ENCODE measurements at regions not wholly inside any gene's neighbourhood (a gene's known extent, or its start where the extent isn't known, plus 50 kb on each side); places are given as distances from the start of the nearest gene placed in this dataset.

DNA sequence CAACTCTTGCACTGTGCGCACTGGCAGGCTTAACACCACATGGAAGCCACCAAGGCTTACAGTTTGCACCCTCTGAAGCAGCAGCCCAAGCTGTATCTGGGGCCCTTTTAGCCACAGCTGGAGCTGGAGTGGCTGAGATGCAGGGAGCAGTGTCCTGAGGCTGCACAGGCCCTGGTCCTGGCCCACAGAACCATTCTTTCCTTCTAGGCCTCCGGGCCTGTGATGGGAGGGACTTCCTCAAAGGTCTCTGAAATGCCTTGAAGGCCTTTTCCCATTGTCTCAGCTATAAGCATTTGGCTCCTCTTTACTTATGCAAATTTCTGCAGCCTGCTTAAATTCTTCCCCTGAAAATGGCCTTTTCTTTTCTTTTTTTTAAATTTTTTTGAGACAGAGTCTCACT is 104.4 kb upstream of the CPLX2 start:
- CTCF ChIA-PET (ENCODE audit: partially characterized antibody), result no interaction called here
- no peak for FAIRE-seq
- TF ChIP-seq, protein P1, sequence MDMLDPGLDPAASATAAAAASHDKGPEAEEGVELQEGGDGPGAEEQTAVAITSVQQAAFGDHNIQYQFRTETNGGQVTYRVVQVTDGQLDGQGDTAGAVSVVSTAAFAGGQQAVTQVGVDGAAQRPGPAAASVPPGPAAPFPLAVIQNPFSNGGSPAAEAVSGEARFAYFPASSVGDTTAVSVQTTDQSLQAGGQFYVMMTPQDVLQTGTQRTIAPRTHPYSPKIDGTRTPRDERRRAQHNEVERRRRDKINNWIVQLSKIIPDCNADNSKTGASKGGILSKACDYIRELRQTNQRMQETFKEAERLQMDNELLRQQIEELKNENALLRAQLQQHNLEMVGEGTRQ (IDR thresholded peaks at IDR 0.05; ENCODE audit: low read length), result no peak
- no peak for TF ChIP-seq EZH2 (IDR thresholded peaks at IDR 0.05; ENCODE audit: low read depth, low read length, severe bottlenecking)
- no peak for TF ChIP-seq RBBP5 (IDR thresholded peaks at IDR 0.05; ENCODE audit: borderline replicate concordance, low read depth, low read length)
- no peak for TF ChIP-seq BRCA1 (IDR thresholded peaks at IDR 0.05; ENCODE audit: low read depth, low read length)
- no peak for TF ChIP-seq GTF2F1 (IDR thresholded peaks at IDR 0.05; ENCODE audit: borderline replicate concordance, low read depth, low read length)
- no peak for TF ChIP-seq SP2 (IDR thresholded peaks at IDR 0.05; ENCODE audit: low read length)

More for the DNA sequence above, 104.4 kb upstream of the CPLX2 start:
- Histone ChIP-seq H3K9ac (replicated peaks in 1 of 4; ENCODE audit: extremely low read depth in 1 of 4, low read depth in 3 of 4, low read length in 3 of 4) (no peak overlapping the region), H3K79me2 (ENCODE audit: control insufficient read depth in 1 of 2, insufficient read depth in 2 of 2, low read length in 2 of 2) (no peaks in the 10 kb centered on the region), H2BK120ac (replicated peaks; ENCODE audit: low read depth, low read length) (no peak overlapping the region), H3K4me2 (ENCODE audit: insufficient read depth in 1 of 2, low read depth in 2 of 2, low read length in 2 of 2) (no peak overlapping the region), H3K14ac (ENCODE audit: insufficient read length) (no peak overlapping the region), H3K23me2 (ENCODE audit: low read depth, low read length) (no peaks in the 10 kb centered on the region), H3K79me1 (ENCODE audit: low read depth, low read length) (no peaks in the 10 kb centered on the region), H3K23ac (ENCODE audit: insufficient read length) (no peak overlapping the region), H2BK15ac (ENCODE audit: low read length) (no peak overlapping the region), H3K27me3 (replicated peaks in 1 of 4; ENCODE audit: control insufficient read depth in 3 of 4, extremely low read depth in 1 of 4, insufficient read depth in 3 of 4, low read length in 3 of 4) (0 out of 7 replicates have a peak, but pooled peaks cover 0 to 2% (median 0%) of the 10 kb centered on the region in 4 experiments), H3K4me1 (replicated peaks in 1 of 4; ENCODE audit: control insufficient read depth in 3 of 4, insufficient read depth in 4 of 4, low read length in 3 of 4) (no peaks in the 10 kb centered on the region), H4K20me1 (replicated peaks in 1 of 2; ENCODE audit: control insufficient read depth in 1 of 2, insufficient read depth in 2 of 2, low read length in 2 of 2) (no peaks in the 10 kb centered on the region), H2BK12ac (ENCODE audit: low read depth, low read length) (no peak overlapping the region), H2AK5ac (ENCODE audit: low read depth, low read length) (no peak overlapping the region), H3K18ac (ENCODE audit: extremely low read depth, low read length) (no peak overlapping the region), H3K36me3 (ENCODE audit: control insufficient read depth in 2 of 4, insufficient read depth in 4 of 4, low read length in 3 of 4) (no peaks in the 10 kb centered on the region), H3K56ac (replicated peaks; ENCODE audit: insufficient read length, low read depth, low read length) (no peak overlapping the region), H3K4me3 (ENCODE audit: extremely low read depth in 1 of 4, insufficient read depth in 2 of 4, low read depth in 3 of 4, low read length in 4 of 4) (no peak overlapping the region), H2BK5ac (ENCODE audit: low read depth, low read length) (no peak overlapping the region), H4K8ac (ENCODE audit: extremely low read depth, insufficient read depth, low read length) (no peak overlapping the region), H2AFZ (ENCODE audit: low read length) (no peak overlapping the region), H4K5ac (ENCODE audit: insufficient read length, low read depth, low read length) (no peak overlapping the region), H3K9me3 (ENCODE audit: insufficient read depth in 2 of 2, low read depth in 1 of 2, low read length in 1 of 2) (peaks cover 10 to 13% of the 10 kb centered on the region in 2 experiments), H3K4ac (replicated peaks; ENCODE audit: insufficient read length, low read depth, low read length) (no peak overlapping the region), H4K91ac (replicated peaks; ENCODE audit: insufficient read length, low read length) (no peak overlapping the region), H2BK20ac (ENCODE audit: low read length) (no peak overlapping the region), H3K27ac (ENCODE audit: low read depth, low read length) (no peak overlapping the region)
- POLR2A ChIA-PET (ENCODE audit: partially characterized antibody), result no interaction called here
- DNase-seq (ENCODE audit: low read depth in 1 of 2, low spot score in 2 of 2), result no peak
- 91% methylated on average over 2 of the region's 2 CpGs; no CpG with 5 or more reads in 1 of the 2 experiments for WGBS, 2 experiments (ENCODE audit: extremely low coverage in 1 of 2, insufficient coverage in 1 of 2, insufficient read length in 1 of 2, insufficient replicate concordance in 2 of 2, low coverage in 1 of 2, low lambda C conversion rate in 2 of 2, missing lambda C conversion rate in 1 of 2)
